Activated B cell treated with CpG ODN at 0.5 μM for 24 hours (primary cell): ENCODE measurements at regions not wholly inside any gene's neighbourhood (a gene's known extent, or its start where the extent isn't known, plus 50 kb on each side); places are given as distances from the start of the nearest gene placed in this dataset.

Source experiments
- ATAC-seq: fragments of 200-7000 bp; cut with Tn5 transposase; one replicate; pipeline ENCODE4 v1.10.0; 2021; ENCODE audit warnings: low read depth, mild to moderate bottlenecking, moderate library complexity
- CTCF ChIA-PET: fragments of 350-600 bp; sonication (Branson Sonifier 250); formaldehyde crosslinking; loops from one replicate; lab custom pipeline; 2021; ENCODE audit warnings: antibody characterized with exemption; lab: Charles Lee
- POLR2A ChIA-PET: fragments of 350-600 bp; sonication (Branson Sonifier 250); formaldehyde crosslinking; loops from one replicate; lab custom pipeline; 2021; ENCODE audit warnings: antibody characterized with exemption; lab: Charles Lee
- DNase-seq: peaks from one replicate; pipeline ENCODE4 v3.0.0; 2022
- H3K27ac Mint-ChIP-seq: one replicate; pipeline ENCODE4 v1.8.0; 2020; ENCODE audit warnings: mixed read lengths
- H3K27me3 Mint-ChIP-seq: one replicate; pipeline ENCODE4 v1.8.0; 2021; ENCODE audit warnings: mixed read lengths
- H3K36me3 Mint-ChIP-seq: one replicate; pipeline ENCODE4 v1.8.0; 2021; ENCODE audit warnings: low read depth, mixed read lengths
- H3K4me1 Mint-ChIP-seq: one replicate; pipeline ENCODE4 v1.8.0; 2021; ENCODE audit warnings: mixed read lengths
- H3K4me3 Mint-ChIP-seq: one replicate; pipeline ENCODE4 v1.8.0; 2020; ENCODE audit warnings: mild to moderate bottlenecking, mixed read lengths
- H3K9me3 Mint-ChIP-seq: one replicate; pipeline ENCODE4 v1.8.0; 2020; ENCODE audit warnings: mixed read lengths
- intact Hi-C: fragments of 100-400 bp; cut with micrococcal nuclease; formaldehyde crosslinking; loops from one replicate; pipeline ENCODE4 v1.15.1; 2024
- TF ChIP-seq, protein P1 (sequence below): fragments of 200-600 bp; IDR thresholded peaks from one replicate; pipeline ENCODE4 v1.8.0; 2022; ENCODE audit warnings: antibody characterized with exemption, mild to moderate bottlenecking

DNA sequence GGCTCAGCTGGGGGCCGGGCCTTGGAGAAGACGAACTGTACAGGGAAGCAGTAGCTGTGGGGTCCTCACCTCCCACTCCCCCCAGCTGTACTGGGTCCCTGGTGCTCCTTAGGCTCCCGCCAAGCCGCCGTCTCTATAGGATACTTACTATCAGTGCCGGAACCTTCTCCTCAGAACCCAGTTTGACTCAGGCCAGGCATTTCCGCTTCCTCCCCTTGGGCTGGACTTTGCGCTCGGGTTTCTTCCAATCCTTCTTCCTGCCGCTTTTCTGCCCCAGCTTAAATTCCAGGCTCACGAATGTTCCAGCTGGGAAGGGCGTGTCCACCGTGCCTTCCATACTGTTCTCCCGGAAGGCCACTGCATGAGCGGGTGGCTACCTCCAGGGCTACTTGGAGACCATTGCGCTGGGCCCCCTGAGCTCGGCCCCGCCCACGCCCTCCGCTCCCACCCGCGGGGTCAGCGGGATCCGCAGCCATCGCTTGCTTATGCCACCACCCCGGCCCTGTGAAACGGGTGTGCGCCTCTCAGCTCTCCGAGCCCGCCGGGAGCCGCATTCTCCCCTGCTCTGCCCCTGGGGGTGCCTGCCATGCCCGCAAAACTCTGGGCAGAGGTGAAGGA, 1795.9 kb downstream of the TP53TG3F start:
- TF ChIP-seq, protein P1, sequence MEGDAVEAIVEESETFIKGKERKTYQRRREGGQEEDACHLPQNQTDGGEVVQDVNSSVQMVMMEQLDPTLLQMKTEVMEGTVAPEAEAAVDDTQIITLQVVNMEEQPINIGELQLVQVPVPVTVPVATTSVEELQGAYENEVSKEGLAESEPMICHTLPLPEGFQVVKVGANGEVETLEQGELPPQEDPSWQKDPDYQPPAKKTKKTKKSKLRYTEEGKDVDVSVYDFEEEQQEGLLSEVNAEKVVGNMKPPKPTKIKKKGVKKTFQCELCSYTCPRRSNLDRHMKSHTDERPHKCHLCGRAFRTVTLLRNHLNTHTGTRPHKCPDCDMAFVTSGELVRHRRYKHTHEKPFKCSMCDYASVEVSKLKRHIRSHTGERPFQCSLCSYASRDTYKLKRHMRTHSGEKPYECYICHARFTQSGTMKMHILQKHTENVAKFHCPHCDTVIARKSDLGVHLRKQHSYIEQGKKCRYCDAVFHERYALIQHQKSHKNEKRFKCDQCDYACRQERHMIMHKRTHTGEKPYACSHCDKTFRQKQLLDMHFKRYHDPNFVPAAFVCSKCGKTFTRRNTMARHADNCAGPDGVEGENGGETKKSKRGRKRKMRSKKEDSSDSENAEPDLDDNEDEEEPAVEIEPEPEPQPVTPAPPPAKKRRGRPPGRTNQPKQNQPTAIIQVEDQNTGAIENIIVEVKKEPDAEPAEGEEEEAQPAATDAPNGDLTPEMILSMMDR, result no peak
- H3K9me3 Mint-ChIP-seq, result peaks cover 22% of the 10 kb centered on the region
- CTCF ChIA-PET, result no interaction called here
- H3K4me3 Mint-ChIP-seq, result no peak overlapping the region
- ATAC-seq (no peak), DNase-seq (no peak)
- no peaks in the 10 kb centered on the region for H3K4me1 Mint-ChIP-seq
- intact Hi-C loops, result loop anchor here (10.0 kb wide), 1 partner anchor 50 kb away; no protein-coding TSS in a partner anchor
- no peaks in the 10 kb centered on the region for H3K36me3 Mint-ChIP-seq
- no peak overlapping the region for H3K27ac Mint-ChIP-seq
- H3K27me3 Mint-ChIP-seq, result no peaks in the 10 kb centered on the region
- POLR2A ChIA-PET, result no interaction called here

DNA sequence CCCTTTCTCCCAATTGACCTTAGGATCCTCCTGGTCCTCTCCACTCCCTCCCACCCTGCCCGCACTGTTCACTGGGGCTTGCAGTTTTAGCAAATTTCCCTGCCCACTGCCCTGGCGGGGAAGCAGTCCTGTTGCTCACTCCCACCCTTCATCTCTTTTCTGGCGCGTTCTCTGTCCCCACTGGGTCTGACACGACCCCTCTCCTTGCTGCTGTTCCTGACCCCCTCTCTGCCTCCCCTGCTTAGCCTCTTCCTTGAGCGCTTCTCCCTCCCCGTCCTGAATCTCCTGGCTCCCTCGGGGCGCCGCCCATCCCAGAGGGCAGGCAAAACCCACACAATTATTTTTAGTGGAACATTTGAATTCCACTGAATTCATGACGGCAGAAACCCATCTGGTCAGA, 1796.4 kb downstream of the TP53TG3F start:
- no peaks in the 10 kb centered on the region for H3K4me1 Mint-ChIP-seq
- TF ChIP-seq, protein P1, result no peak

DNA sequence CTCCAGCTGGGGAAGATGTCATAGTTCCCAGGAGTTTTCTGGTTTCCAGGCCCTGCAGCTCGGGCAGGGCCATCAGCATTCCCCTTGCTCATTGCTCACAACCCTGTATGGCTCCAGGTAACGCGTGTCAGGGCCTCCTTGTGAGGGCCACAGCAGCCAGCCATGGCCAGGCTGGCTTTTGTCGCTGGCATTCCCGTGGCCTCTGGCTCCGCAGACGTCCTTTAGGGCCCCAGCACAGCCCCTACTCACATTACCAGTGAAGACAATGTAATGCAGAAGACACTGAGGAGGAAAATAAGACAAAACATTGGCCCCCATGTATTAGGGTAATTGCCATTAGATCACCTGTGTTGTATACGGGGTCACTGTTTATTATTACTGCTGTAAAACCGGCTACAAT, 1799.0 kb downstream of the TP53TG3F start:
- no peak for DNase-seq
- no peaks in the 10 kb centered on the region for H3K27me3 Mint-ChIP-seq
- H3K4me3 Mint-ChIP-seq, result no peak overlapping the region
- ATAC-seq, result no peak
- no peaks in the 10 kb centered on the region for H3K4me1 Mint-ChIP-seq
- H3K9me3 Mint-ChIP-seq, result peaks cover 24% of the 10 kb centered on the region
- no peaks in the 10 kb centered on the region for H3K36me3 Mint-ChIP-seq
- intact Hi-C loops, result loop anchor here (10.0 kb wide), 1 partner anchor 46 kb away; no protein-coding TSS in a partner anchor
- ChIA-PET CTCF (no interaction called here), POLR2A (no interaction called here)
- no peak overlapping the region for H3K27ac Mint-ChIP-seq
- TF ChIP-seq, protein P1, result no peak

More for the DNA sequence above, 1796.4 kb downstream of the TP53TG3F start:
- CTCF ChIA-PET, result no interaction called here
- POLR2A ChIA-PET, result no interaction called here
- ATAC-seq (no peak), DNase-seq (no peak)
- H3K36me3 Mint-ChIP-seq, result no peaks in the 10 kb centered on the region
- no peaks in the 10 kb centered on the region for H3K27me3 Mint-ChIP-seq
- intact Hi-C loops, result loop anchor here (10.0 kb wide), 1 partner anchor 49 kb away; no protein-coding TSS in a partner anchor
- H3K9me3 Mint-ChIP-seq, result peaks cover 24% of the 10 kb centered on the region
- no peak overlapping the region for H3K27ac Mint-ChIP-seq
- H3K4me3 Mint-ChIP-seq, result no peak overlapping the region

DNA sequence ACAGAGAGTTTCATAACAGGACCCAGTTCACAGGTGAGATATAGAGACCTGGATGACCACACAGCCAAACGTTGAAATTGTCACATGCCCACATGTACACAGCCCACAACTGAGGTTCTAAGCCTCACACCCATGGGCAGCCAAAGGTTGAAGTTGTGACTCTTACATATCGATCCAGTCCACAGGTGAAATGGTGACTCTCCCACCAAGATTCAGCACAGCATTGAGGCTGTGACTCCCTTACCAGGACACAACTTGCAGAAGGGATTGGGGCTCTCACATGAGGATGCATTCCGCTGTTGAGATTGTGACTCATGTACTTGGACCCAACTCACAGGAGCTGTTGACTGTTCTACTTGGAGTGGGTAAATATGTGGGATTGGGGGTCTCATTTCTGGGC, 1836.4 kb downstream of the TP53TG3F start:
- no peak for ATAC-seq
- TF ChIP-seq, protein P1, result no peak
- POLR2A ChIA-PET, result no interaction called here
- Mint-ChIP-seq H3K4me1 (no peaks in the 10 kb centered on the region), H3K36me3 (no peaks in the 10 kb centered on the region), H3K27ac (no peak overlapping the region), H3K9me3 (peaks cover 25% of the 10 kb centered on the region), H3K27me3 (no peaks in the 10 kb centered on the region), H3K4me3 (no peak overlapping the region)
- DNase-seq, result no peak
- CTCF ChIA-PET, result no interaction called here
- intact Hi-C loops, result no loop called here

DNA sequence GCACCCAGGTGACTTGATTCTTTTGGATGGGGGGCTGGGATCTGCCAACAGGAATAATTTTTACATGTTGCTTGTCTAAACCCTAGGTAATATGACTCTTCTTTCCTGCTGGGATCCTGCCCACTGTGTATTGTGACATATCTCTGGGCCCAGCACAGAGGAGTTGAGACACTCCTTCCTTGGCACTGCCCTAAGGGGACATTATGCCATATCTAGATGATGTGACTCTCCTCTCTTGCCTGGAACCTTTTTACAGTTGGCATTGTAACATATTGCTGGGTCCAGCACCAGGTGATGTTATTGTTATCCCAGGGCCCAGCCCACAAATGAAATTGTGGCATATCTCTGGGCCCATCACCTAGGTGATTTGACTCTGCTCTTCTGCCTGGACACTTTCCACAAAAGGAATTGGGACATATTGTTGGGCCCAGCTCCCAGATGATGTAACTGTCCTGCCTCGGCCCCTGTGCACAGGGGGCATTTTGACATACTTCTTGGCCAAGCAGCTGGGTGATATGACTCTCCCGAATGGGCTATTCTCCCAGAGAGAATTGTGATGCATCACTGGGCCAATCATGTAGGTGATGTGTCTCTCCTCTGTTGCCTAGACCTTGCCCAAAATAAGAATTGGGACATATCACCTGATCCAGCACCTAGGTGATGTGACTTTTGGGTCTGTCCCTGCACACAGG, 1837.7 kb downstream of the TP53TG3F start:
- no peaks in the 10 kb centered on the region for H3K36me3 Mint-ChIP-seq
- POLR2A ChIA-PET, result no interaction called here
- CTCF ChIA-PET, result no interaction called here
- no peak overlapping the region for H3K4me3 Mint-ChIP-seq
- TF ChIP-seq, protein P1, result no peak
- no peaks in the 10 kb centered on the region for H3K27me3 Mint-ChIP-seq
- no peaks in the 10 kb centered on the region for H3K4me1 Mint-ChIP-seq
- intact Hi-C loops, result no loop called here
- no peak for ATAC-seq
- peaks cover 24% of the 10 kb centered on the region for H3K9me3 Mint-ChIP-seq
- no peak overlapping the region for H3K27ac Mint-ChIP-seq
- DNase-seq, result no peak
